GM23338 (cell line): ENCODE measurements at regions not wholly inside any gene's neighbourhood (a gene's known extent, or its start where the extent isn't known, plus 50 kb on each side); places are given as distances from the start of the nearest gene placed in this dataset.

Experiments used
- ATAC-seq: fragments of 200-7000 bp; cut with Tn5 transposase; 3 replicates; pipeline ENCODE4 v1.9.1; 2020
- DNase-seq: peaks from one replicate; pipeline ENCODE4 v3.0.0-alpha.2; 2015; ENCODE audit warnings: low spot score
- H2AFZ ChIP-seq: fragments of 200-600 bp; sonication (generic); 2 replicates; pipeline ENCODE4 v1.8.0; 2016; ENCODE audit warnings: antibody characterized with exemption, mild to moderate bottlenecking, moderate library complexity
- H3F3A ChIP-seq: fragments of 200-600 bp; sonication (generic); replicated peaks from 2 replicates; pipeline ENCODE4 v1.8.0; 2017; ENCODE audit warnings: antibody characterized with exemption, mixed run types, low read depth
- H3K27ac ChIP-seq: fragments of 200-600 bp; sonication (generic); 2 replicates; pipeline ENCODE4 v1.6.1; 2016; ENCODE audit warnings: low read depth
- H3K27me3 ChIP-seq: fragments of 200-600 bp; sonication (generic); 2 replicates; pipeline ENCODE4 v1.8.0; 2016; ENCODE audit warnings: mild to moderate bottlenecking, mixed run types, moderate library complexity; ENCODE audit not compliant: insufficient read depth
- H3K36me3 ChIP-seq: fragments of 200-600 bp; sonication (generic); 2 replicates; pipeline ENCODE4 v1.8.0; 2016; ENCODE audit warnings: mild to moderate bottlenecking; ENCODE audit not compliant: insufficient read depth
- H3K4me1 ChIP-seq: fragments of 200-600 bp; sonication (generic); 2 replicates; pipeline ENCODE4 v1.8.0; 2016; ENCODE audit warnings: mild to moderate bottlenecking, moderate library complexity; ENCODE audit not compliant: insufficient read depth
- H3K4me2 ChIP-seq: fragments of 200-600 bp; sonication (generic); 2 replicates; pipeline ENCODE4 v1.7.1; 2017; ENCODE audit warnings: mixed run types
- H3K4me3 ChIP-seq: fragments of 200-600 bp; sonication (generic); 2 replicates; pipeline ENCODE4 v1.6.1; 2016; ENCODE audit warnings: mixed run types
- H3K79me2 ChIP-seq: fragments of 200-600 bp; sonication (generic); replicated peaks from 2 replicates; pipeline ENCODE4 v1.8.0; 2017; ENCODE audit warnings: mild to moderate bottlenecking; ENCODE audit not compliant: insufficient read depth
- H3K9me2 ChIP-seq: fragments of 200-600 bp; sonication (generic); 2 replicates; pipeline ENCODE4 v1.8.0; 2017; ENCODE audit not compliant: insufficient read depth
- H4K20me1 ChIP-seq: fragments of 200-600 bp; sonication (generic); replicated peaks from 2 replicates; pipeline ENCODE4 v1.8.0; 2017; ENCODE audit warnings: mild to moderate bottlenecking; ENCODE audit not compliant: insufficient read depth
- H3K27ac Mint-ChIP-seq: 2 replicates; pipeline ENCODE4 v1.8.0; 2020; ENCODE audit warnings: inconsistent platforms, mild to moderate bottlenecking, moderate library complexity, mixed read lengths
- H3K27me3 Mint-ChIP-seq: 3 replicates; pipeline ENCODE4 v1.8.0; 2022; ENCODE audit warnings: low read depth, mild to moderate bottlenecking, moderate library complexity, mixed read lengths, inconsistent platforms; ENCODE audit not compliant: insufficient read depth, poor library complexity
- H3K36me3 Mint-ChIP-seq: 3 replicates; pipeline ENCODE4 v1.8.0; 2021; ENCODE audit warnings: low read depth, mild to moderate bottlenecking, inconsistent platforms, moderate library complexity, mixed read lengths
- H3K4me1 Mint-ChIP-seq: 3 replicates; pipeline ENCODE4 v1.8.0; 2020; ENCODE audit warnings: mild to moderate bottlenecking, inconsistent platforms, mixed read lengths
- H3K4me3 Mint-ChIP-seq: 3 replicates; pipeline ENCODE4 v1.8.0; 2021; ENCODE audit warnings: moderate library complexity, mild to moderate bottlenecking, inconsistent platforms, mixed read lengths
- H3K9me3 Mint-ChIP-seq: 3 replicates; pipeline ENCODE4 v1.8.0; 2020; ENCODE audit warnings: moderate library complexity, mild to moderate bottlenecking, inconsistent platforms, mixed read lengths
- CREB1 ChIP-seq: fragments of 250-450 bp; sonication (Bioruptor Pico); IDR thresholded peaks from 2 replicates; pipeline ENCODE4 v1.5.0; 2020; ENCODE audit warnings: low read depth, mild to moderate bottlenecking, moderate library complexity
- EZH2 ChIP-seq: fragments of 200-600 bp; sonication (generic); IDR thresholded peaks from one replicate; pipeline ENCODE4 v1.8.0; 2017; ENCODE audit warnings: antibody characterized with exemption, mild to moderate bottlenecking, low read depth; ENCODE audit not compliant: unreplicated experiment
- EZH2phosphoT487 ChIP-seq: fragments of 200-600 bp; sonication (generic); IDR thresholded peaks from one replicate; pipeline ENCODE4 v1.8.1; 2018; ENCODE audit warnings: antibody characterized with exemption; ENCODE audit not compliant: unreplicated experiment
- JUNB ChIP-seq: IDR thresholded peaks from one replicate; pipeline ENCODE4 v1.6.1; 2016; ENCODE audit warnings: antibody characterized with exemption; ENCODE audit not compliant: unreplicated experiment
- NANOG ChIP-seq: IDR thresholded peaks from 2 replicates; pipeline ENCODE4 v1.6.1; 2016; ENCODE audit warnings: antibody characterized with exemption, borderline replicate concordance
- POLR2AphosphoS5 ChIP-seq: IDR thresholded peaks from 2 replicates; pipeline ENCODE4 v1.6.1; 2016; ENCODE audit warnings: antibody characterized with exemption, low read depth
- STAT1 ChIP-seq: IDR thresholded peaks from one replicate; pipeline ENCODE4 v1.6.1; 2016; ENCODE audit warnings: antibody characterized with exemption; ENCODE audit not compliant: unreplicated experiment
- ZNF114 ChIP-seq: fragments of 250-450 bp; sonication (Bioruptor Pico); IDR thresholded peaks from 2 replicates; pipeline ENCODE4 v1.5.0; 2020; ENCODE audit warnings: mild to moderate bottlenecking, moderate library complexity
- ZNF331 ChIP-seq: fragments of 250-450 bp; sonication (Bioruptor Pico); IDR thresholded peaks from 2 replicates; pipeline ENCODE4 v1.5.0; 2020; ENCODE audit warnings: low read depth, mild to moderate bottlenecking, moderate library complexity
- TF ChIP-seq, protein P1 (sequence below): fragments of 250-450 bp; sonication (Bioruptor Pico); IDR thresholded peaks from 2 replicates; pipeline ENCODE4 v1.5.0; 2020; ENCODE audit warnings: mild to moderate bottlenecking, moderate library complexity
- TF ChIP-seq, protein P2 (sequence below), 2 experiments: fragments of 200-600 bp in 1 of 2; sonication (generic) in 1 of 2; conservative IDR thresholded peaks; 2 replicates each; pipeline versions ENCODE4 v1.5.1 to v1.6.1; 2016 to 2017; ENCODE audit warnings: antibody characterized with exemption in 2 of 2, low read depth in 2 of 2, mild to moderate bottlenecking in 2 of 2, moderate library complexity in 1 of 2

DNA sequence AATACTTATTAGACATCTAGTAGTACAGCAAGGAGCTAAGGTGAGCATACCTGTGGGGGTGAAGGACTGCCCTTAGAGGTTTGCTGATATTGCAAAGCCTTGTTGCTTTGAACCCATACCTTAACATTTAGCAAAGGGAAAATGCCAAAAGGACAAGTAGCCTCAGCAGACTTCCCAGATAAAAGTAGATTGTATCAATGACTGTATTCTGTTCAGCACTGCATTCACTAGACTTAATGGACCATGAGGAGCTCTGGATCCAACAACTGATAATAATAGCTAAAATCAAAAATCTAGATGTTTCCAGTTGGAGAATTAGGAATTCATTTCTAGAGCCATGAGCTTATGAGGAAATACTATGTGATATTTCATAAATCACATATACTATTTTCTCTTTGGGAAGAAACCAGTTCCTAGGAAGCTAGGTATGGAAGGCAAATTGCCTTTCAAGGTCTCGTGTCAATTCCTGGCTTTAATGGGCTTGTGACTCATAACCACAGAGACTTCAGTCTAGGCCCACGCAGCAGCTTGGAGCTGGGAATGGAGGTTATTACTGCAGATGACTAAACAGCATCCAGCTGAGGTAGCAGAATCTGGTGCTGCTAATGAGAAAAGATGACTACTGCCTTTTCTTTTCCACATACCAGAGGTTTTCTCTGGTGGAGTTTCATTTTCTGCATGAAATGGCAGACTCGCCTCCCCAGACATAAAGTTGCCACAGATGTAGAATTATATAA is 191.2 kb upstream of the NABP1 start:
- no peaks in the 10 kb centered on the region for H3K27me3 Mint-ChIP-seq
- Histone ChIP-seq H3K79me2 (no peaks in the 10 kb centered on the region), H3K36me3 (0 out of 2 replicates have a peak, but pooled peaks cover 7% of the 10 kb centered on the region), H3K27me3 (no peaks in the 10 kb centered on the region), H3K27ac (no peak overlapping the region), H2AFZ (no peak overlapping the region), H3K9me2 (peaks cover 6% of the 10 kb centered on the region; the same call in 1 of the 2 replicates), H3K4me1 (no peaks in the 10 kb centered on the region), H3K4me2 (no peak overlapping the region), H3F3A (no peaks in the 10 kb centered on the region), H4K20me1 (no peaks in the 10 kb centered on the region), H3K4me3 (no peak overlapping the region)
- no peak overlapping the region for H3K27ac Mint-ChIP-seq
- H3K4me3 Mint-ChIP-seq: no peak overlapping the region
- no peak for DNase-seq
- H3K4me1 Mint-ChIP-seq: no peaks in the 10 kb centered on the region
- TF ChIP-seq NANOG (no peak), POLR2AphosphoS5 (no peak), EZH2 (no peak), EZH2phosphoT487 (no peak), ZNF114 (CRISPR knock-in tag) (no peak), JUNB (no peak), CREB1 (no peak), ZNF331 (CRISPR knock-in tag) (no peak), STAT1 (no peak)
- TF ChIP-seq, protein P1, sequence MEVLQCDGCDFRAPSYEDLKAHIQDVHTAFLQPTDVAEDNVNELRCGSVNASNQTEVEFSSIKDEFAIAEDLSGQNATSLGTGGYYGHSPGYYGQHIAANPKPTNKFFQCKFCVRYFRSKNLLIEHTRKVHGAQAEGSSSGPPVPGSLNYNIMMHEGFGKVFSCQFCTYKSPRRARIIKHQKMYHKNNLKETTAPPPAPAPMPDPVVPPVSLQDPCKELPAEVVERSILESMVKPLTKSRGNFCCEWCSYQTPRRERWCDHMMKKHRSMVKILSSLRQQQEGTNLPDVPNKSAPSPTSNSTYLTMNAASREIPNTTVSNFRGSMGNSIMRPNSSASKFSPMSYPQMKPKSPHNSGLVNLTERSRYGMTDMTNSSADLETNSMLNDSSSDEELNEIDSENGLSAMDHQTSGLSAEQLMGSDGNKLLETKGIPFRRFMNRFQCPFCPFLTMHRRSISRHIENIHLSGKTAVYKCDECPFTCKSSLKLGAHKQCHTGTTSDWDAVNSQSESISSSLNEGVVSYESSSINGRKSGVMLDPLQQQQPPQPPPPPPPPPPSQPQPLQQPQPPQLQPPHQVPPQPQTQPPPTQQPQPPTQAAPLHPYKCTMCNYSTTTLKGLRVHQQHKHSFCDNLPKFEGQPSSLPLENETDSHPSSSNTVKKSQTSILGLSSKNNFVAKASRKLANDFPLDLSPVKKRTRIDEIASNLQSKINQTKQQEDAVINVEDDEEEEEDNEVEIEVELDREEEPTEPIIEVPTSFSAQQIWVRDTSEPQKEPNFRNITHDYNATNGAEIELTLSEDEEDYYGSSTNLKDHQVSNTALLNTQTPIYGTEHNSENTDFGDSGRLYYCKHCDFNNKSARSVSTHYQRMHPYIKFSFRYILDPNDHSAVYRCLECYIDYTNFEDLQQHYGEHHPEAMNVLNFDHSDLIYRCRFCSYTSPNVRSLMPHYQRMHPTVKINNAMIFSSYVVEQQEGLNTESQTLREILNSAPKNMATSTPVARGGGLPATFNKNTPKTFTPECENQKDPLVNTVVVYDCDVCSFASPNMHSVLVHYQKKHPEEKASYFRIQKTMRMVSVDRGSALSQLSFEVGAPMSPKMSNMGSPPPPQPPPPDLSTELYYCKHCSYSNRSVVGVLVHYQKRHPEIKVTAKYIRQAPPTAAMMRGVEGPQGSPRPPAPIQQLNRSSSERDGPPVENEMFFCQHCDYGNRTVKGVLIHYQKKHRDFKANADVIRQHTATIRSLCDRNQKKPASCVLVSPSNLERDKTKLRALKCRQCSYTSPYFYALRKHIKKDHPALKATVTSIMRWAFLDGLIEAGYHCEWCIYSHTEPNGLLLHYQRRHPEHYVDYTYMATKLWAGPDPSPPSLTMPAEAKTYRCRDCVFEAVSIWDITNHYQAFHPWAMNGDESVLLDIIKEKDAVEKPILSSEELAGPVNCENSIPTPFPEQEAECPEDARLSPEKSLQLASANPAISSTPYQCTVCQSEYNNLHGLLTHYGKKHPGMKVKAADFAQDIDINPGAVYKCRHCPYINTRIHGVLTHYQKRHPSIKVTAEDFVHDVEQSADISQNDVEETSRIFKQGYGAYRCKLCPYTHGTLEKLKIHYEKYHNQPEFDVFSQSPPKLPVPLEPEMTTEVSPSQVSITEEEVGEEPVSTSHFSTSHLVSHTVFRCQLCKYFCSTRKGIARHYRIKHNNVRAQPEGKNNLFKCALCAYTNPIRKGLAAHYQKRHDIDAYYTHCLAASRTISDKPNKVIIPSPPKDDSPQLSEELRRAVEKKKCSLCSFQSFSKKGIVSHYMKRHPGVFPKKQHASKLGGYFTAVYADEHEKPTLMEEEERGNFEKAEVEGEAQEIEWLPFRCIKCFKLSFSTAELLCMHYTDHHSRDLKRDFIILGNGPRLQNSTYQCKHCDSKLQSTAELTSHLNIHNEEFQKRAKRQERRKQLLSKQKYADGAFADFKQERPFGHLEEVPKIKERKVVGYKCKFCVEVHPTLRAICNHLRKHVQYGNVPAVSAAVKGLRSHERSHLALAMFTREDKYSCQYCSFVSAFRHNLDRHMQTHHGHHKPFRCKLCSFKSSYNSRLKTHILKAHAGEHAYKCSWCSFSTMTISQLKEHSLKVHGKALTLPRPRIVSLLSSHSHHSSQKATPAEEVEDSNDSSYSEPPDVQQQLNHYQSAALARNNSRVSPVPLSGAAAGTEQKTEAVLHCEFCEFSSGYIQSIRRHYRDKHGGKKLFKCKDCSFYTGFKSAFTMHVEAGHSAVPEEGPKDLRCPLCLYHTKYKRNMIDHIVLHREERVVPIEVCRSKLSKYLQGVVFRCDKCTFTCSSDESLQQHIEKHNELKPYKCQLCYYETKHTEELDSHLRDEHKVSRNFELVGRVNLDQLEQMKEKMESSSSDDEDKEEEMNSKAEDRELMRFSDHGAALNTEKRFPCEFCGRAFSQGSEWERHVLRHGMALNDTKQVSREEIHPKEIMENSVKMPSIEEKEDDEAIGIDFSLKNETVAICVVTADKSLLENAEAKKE (CRISPR knock-in tag): no peak
- TF ChIP-seq, protein P2, sequence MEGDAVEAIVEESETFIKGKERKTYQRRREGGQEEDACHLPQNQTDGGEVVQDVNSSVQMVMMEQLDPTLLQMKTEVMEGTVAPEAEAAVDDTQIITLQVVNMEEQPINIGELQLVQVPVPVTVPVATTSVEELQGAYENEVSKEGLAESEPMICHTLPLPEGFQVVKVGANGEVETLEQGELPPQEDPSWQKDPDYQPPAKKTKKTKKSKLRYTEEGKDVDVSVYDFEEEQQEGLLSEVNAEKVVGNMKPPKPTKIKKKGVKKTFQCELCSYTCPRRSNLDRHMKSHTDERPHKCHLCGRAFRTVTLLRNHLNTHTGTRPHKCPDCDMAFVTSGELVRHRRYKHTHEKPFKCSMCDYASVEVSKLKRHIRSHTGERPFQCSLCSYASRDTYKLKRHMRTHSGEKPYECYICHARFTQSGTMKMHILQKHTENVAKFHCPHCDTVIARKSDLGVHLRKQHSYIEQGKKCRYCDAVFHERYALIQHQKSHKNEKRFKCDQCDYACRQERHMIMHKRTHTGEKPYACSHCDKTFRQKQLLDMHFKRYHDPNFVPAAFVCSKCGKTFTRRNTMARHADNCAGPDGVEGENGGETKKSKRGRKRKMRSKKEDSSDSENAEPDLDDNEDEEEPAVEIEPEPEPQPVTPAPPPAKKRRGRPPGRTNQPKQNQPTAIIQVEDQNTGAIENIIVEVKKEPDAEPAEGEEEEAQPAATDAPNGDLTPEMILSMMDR (conservative IDR thresholded peaks at IDR 0.05; ENCODE audit: low read depth in 2 of 2): no peak
- ATAC-seq: no peak
- H3K9me3 Mint-ChIP-seq: peaks cover 29% of the 10 kb centered on the region
- H3K36me3 Mint-ChIP-seq: peaks cover 22% of the 10 kb centered on the region
